Psoas muscle (tissue), 7 donors: ENCODE measurements at regions not wholly inside any gene's neighbourhood (a gene's known extent, or its start where the extent isn't known, plus 50 kb on each side); places are given as distances from the start of the nearest gene placed in this dataset.

Experiments used
- ATAC-seq, 4 donors: fragments of 200-7000 bp; cut with Tn5 transposase; one replicate each; pipeline ENCODE4 v1.9.1; 2020; ENCODE audit warnings: moderate library complexity in 3 of 4, mild to moderate bottlenecking in 2 of 4
- DNase-seq, 2 donors: peaks; one replicate each; pipeline ENCODE4 v3.0.0-alpha.2; 2020
- H3K27ac ChIP-seq: fragments of 200-600 bp; one replicate; pipeline ENCODE4 v1.8.0; 2022
- H3K27me3 ChIP-seq, 3 donors: fragments of 200-600 bp in 1 of 3; one replicate each; pipeline versions ENCODE4 v1.6.1 to v1.8.0; 2013 to 2022; ENCODE audit warnings: low read length in 2 of 3, mild to moderate bottlenecking in 2 of 3, moderate library complexity in 1 of 3; ENCODE audit not compliant: insufficient read depth in 3 of 3
- H3K36me3 ChIP-seq, 2 donors: fragments of 200-600 bp in 1 of 2; one replicate each; pipeline versions ENCODE4 v1.6.1 to v1.8.0; 2013 to 2022; ENCODE audit warnings: low read depth in 1 of 2, mild to moderate bottlenecking in 1 of 2, moderate library complexity in 1 of 2; ENCODE audit not compliant: insufficient read depth in 1 of 2
- H3K4me1 ChIP-seq: fragments of 200-600 bp; one replicate; pipeline ENCODE4 v1.8.0; 2022
- H3K4me3 ChIP-seq: fragments of 200-600 bp; one replicate; pipeline ENCODE4 v1.8.0; 2022; ENCODE audit warnings: mild to moderate bottlenecking
- H3K9me3 ChIP-seq: fragments of 200-600 bp; one replicate; pipeline ENCODE4 v1.8.0; 2022
- CTCF ChIP-seq: fragments of 200-600 bp; IDR thresholded peaks from one replicate; pipeline ENCODE4 v1.8.0; 2022; ENCODE audit warnings: antibody characterized with exemption
- WGBS, 3 donors: extraction: QIAGEN DNeasy Blood & Tissue Kit; methylation state at CpG; one replicate each; pipeline versions ENCODE4 v1.1.6 to v1.1.7; 2013; 5-methylcytosine and 5-hydroxymethylcytosine counted together
- intact Hi-C, 2 donors: fragments of 100-400 bp; cut with DNase I; formaldehyde crosslinking; loops; one replicate each; pipeline versions ENCODE4 v1.11.0 to v1.14.2; 2022
- donor health status: healthy with polysubstance abuse.
- donor health status: DM: no; HTN: no; CAD: no; lungs with moderate emphysema.
- donor health status: Bipolar disorder and iron deficiency.
- donor health status: healthy.
- donor health status: DM: yes; HTN: yes; CAD: no.
- donor health status: DM: no; HTN: no; CAD: no.
- donor health status: DM: yes; HTN: yes; CAD: no.

- intact Hi-C loops, result no loop called here
Observed at GRCh38 chr18:41009926-41010325, 945.1 kb upstream of the PIK3C3 start.

GRCh38 chr18:41004324-41004723 lies 950.7 kb upstream of the PIK3C3 start:
- Histone ChIP-seq H3K4me3 (no peak overlapping the region), H3K9me3 (no peaks in the 10 kb centered on the region), H3K27ac (no peak overlapping the region), H3K36me3 (no peaks in the 10 kb centered on the region), H3K27me3 (no peaks in the 10 kb centered on the region), H3K4me1 (no peaks in the 10 kb centered on the region)
- ATAC-seq, result no peak
- no peak for DNase-seq
- intact Hi-C loops, result no loop called here
- TF ChIP-seq CTCF, result no peak
- WGBS, 3 donors, result 47 to 57% (median 52%) methylated on average over 3 of the region's 3 CpGs

More at GRCh38 chr18:41009926-41010325, 945.1 kb upstream of the PIK3C3 start:
- no peaks in the 10 kb centered on the region for H3K36me3 ChIP-seq
- no peaks in the 10 kb centered on the region for H3K9me3 ChIP-seq
- DNase-seq (no peak), ATAC-seq (no peak)
- no peaks in the 10 kb centered on the region for H3K27me3 ChIP-seq
- TF ChIP-seq CTCF, result no peak
- H3K27ac ChIP-seq, result no peak overlapping the region
- no peak overlapping the region for H3K4me3 ChIP-seq
- 83 to 95% (median 87%) methylated on average over 6 of the region's 6 CpGs for WGBS, 3 donors
- H3K4me1 ChIP-seq, result no peaks in the 10 kb centered on the region

- no peak overlapping the region for H3K27ac ChIP-seq
- TF ChIP-seq CTCF, result no peak
- H3K27me3 ChIP-seq, result no peaks in the 10 kb centered on the region
- H3K9me3 ChIP-seq, result no peaks in the 10 kb centered on the region
- H3K4me1 ChIP-seq, result no peaks in the 10 kb centered on the region
- no peaks in the 10 kb centered on the region for H3K36me3 ChIP-seq
- intact Hi-C loops, result no loop called here
- H3K4me3 ChIP-seq, result no peak overlapping the region
- WGBS, 3 donors, result 80 to 94% (median 80%) methylated on average over 1 of the region's 1 CpG
- ATAC-seq (no peak), DNase-seq (no peak)
Observed at GRCh38 chr18:40995529-40995928, 959.5 kb upstream of the PIK3C3 start.

GRCh38 chr18:40993363-40993762 lies 961.7 kb upstream of the PIK3C3 start:
- no peak overlapping the region for H3K27ac ChIP-seq
- TF ChIP-seq CTCF, result no peak
- ATAC-seq (no peak), DNase-seq (no peak)
- H3K4me3 ChIP-seq, result no peak overlapping the region
- H3K9me3 ChIP-seq, result no peaks in the 10 kb centered on the region
- intact Hi-C loops, result no loop called here
- H3K36me3 ChIP-seq, result no peaks in the 10 kb centered on the region
- H3K27me3 ChIP-seq, result no peaks in the 10 kb centered on the region
- no peaks in the 10 kb centered on the region for H3K4me1 ChIP-seq

- 32 to 81% (median 56%) methylated on average over 1 of the region's 1 CpG for WGBS, 3 donors
- DNase-seq, result no peak
- H3K4me1 ChIP-seq, result no peaks in the 10 kb centered on the region
- TF ChIP-seq CTCF, result no peak
- intact Hi-C loops, result no loop called here
- no peak overlapping the region for H3K4me3 ChIP-seq
- no peaks in the 10 kb centered on the region for H3K27me3 ChIP-seq
- H3K9me3 ChIP-seq, result no peaks in the 10 kb centered on the region
- no peaks in the 10 kb centered on the region for H3K36me3 ChIP-seq
- no peak for ATAC-seq
- H3K27ac ChIP-seq, result no peak overlapping the region
Observed at GRCh38 chr18:40987581-40987980, 967.5 kb upstream of the PIK3C3 start.
